H4 (cell line): ENCODE measurements at regions not wholly inside any gene's neighbourhood (a gene's known extent, or its start where the extent isn't known, plus 50 kb on each side); places are given as distances from the start of the nearest gene placed in this dataset.
"Not testable (repeated sequence)": the region's sequence is repeated elsewhere in the genome, so short reads cannot be mapped to it uniquely, and the experiment has no call there.

Experiments used
- DNase-seq: peaks from one replicate; pipeline ENCODE4 v3.0.0-alpha.2; 2015; ENCODE audit warnings: low spot score

GRCh38 chr20:50328996-50329898, 138.6 kb downstream of the CEBPB start:
- no peak for DNase-seq

- no peak for DNase-seq
Measured at GRCh38 chr20:50329981-50330503, 139.4 kb downstream of the CEBPB start.

- no peak for DNase-seq
Measured at GRCh38 chr20:50330504-50331313, 140.1 kb downstream of the CEBPB start.

GRCh38 chr20:50331469-50332363, 141.1 kb downstream of the CEBPB start:
- no peak for DNase-seq

- DNase-seq, result no peak
Measured at GRCh38 chr20:50332491-50332980, 141.9 kb downstream of the CEBPB start.

- no peak for DNase-seq
Measured at GRCh38 chr20:50333131-50333670, 142.6 kb downstream of the CEBPB start.

GRCh38 chr20:50333812-50334211, 143.2 kb downstream of the CEBPB start:
- DNase-seq, result peak; percentile 94

- not testable (repeated sequence) for DNase-seq
Measured at GRCh38 chr20:50334512-50334911, 143.9 kb downstream of the CEBPB start.

GRCh38 chr20:50335105-50335504, 144.5 kb downstream of the CEBPB start:
- peak; percentile 87 for DNase-seq

- DNase-seq, result no peak
Measured at GRCh38 chr20:50335866-50336265, 145.2 kb downstream of the CEBPB start.

- DNase-seq, result no peak
Measured at GRCh38 chr20:50336661-50337060, 146.0 kb downstream of the CEBPB start.

- DNase-seq, result no peak
Measured at GRCh38 chr20:50337521-50338466, 147.2 kb downstream of the CEBPB start.

- peak; percentile 75 for DNase-seq
Measured at GRCh38 chr20:50338479-50339391, 148.1 kb downstream of the CEBPB start.

- peak; percentile 57 for DNase-seq
Measured at GRCh38 chr20:50339466-50339901, 148.9 kb downstream of the CEBPB start.

GRCh38 chr20:50340541-50340940, 149.9 kb downstream of the CEBPB start:
- no peak for DNase-seq

- DNase-seq, result no peak
Measured at GRCh38 chr20:50341050-50341449, 150.4 kb downstream of the CEBPB start.

- DNase-seq, result no peak
Measured at GRCh38 chr20:50341880-50342637, 151.4 kb downstream of the CEBPB start.

GRCh38 chr20:50342638-50343102, 152.0 kb downstream of the CEBPB start:
- no peak for DNase-seq
